ENCODE measurements at regions not wholly inside any gene's neighbourhood (a gene's known extent, or its start where the extent isn't known, plus 50 kb on each side); places are given as distances from the start of the nearest gene placed in this dataset.

- H4K20me1 ChIP-seq (ENCODE audit: insufficient read depth, low read length): no peaks in the 10 kb centered on the region
- H3K4me1 ChIP-seq (ENCODE audit: insufficient read depth, low read length, severe bottlenecking): no peaks in the 10 kb centered on the region
- H3K4me2 ChIP-seq (ENCODE audit: low read length): no peak overlapping the region
- H3K9me3 ChIP-seq (ENCODE audit: low read length): no peaks in the 10 kb centered on the region
- TF ChIP-seq CTCF (IDR thresholded peaks at IDR 0.05; ENCODE audit: low read length) (no peak), EZH2 (IDR thresholded peaks at IDR 0.05; ENCODE audit: borderline replicate concordance, low read length) (no peak)
- no peaks in the 10 kb centered on the region for H3K79me2 ChIP-seq (ENCODE audit: insufficient read depth, low read length)
- no peak overlapping the region for H2AFZ ChIP-seq (ENCODE audit: low read length)
- no peaks in the 10 kb centered on the region for H3K36me3 ChIP-seq (ENCODE audit: insufficient read depth, low read length)
- H3K9ac ChIP-seq (ENCODE audit: low read length): no peak overlapping the region
- H3K4me3 ChIP-seq (ENCODE audit: low read depth, low read length, poor library complexity, severe bottlenecking): no peak overlapping the region
- no peaks in the 10 kb centered on the region for H3K27me3 ChIP-seq (ENCODE audit: insufficient read depth, low read length)
- no peak overlapping the region for H3K27ac ChIP-seq (ENCODE audit: low read depth, low read length, poor library complexity, severe bottlenecking)
- H3K9me2 ChIP-seq (ENCODE audit: low read depth, low read length): no peaks in the 10 kb centered on the region
- no peaks in the 10 kb centered on the region for H3F3A ChIP-seq (ENCODE audit: insufficient read depth, low read length)
These were observed 51.4 kb upstream of the ACTRT2 start for GRCh38 chr1:2969845-2970291.

GRCh38 chr1:2970311-2971071 lies 50.8 kb upstream of the ACTRT2 start:
- Histone ChIP-seq H2AFZ (ENCODE audit: low read length) (no peak overlapping the region), H3K9me2 (ENCODE audit: low read depth, low read length) (no peaks in the 10 kb centered on the region), H3K36me3 (ENCODE audit: insufficient read depth, low read length) (no peaks in the 10 kb centered on the region), H3K27me3 (ENCODE audit: insufficient read depth, low read length) (no peaks in the 10 kb centered on the region), H3K4me3 (ENCODE audit: low read depth, low read length, poor library complexity, severe bottlenecking) (no peak overlapping the region), H3K9me3 (ENCODE audit: low read length) (no peaks in the 10 kb centered on the region), H3K4me2 (ENCODE audit: low read length) (no peak overlapping the region), H3K9ac (ENCODE audit: low read length) (no peak overlapping the region), H3K79me2 (ENCODE audit: insufficient read depth, low read length) (no peaks in the 10 kb centered on the region), H4K20me1 (ENCODE audit: insufficient read depth, low read length) (no peaks in the 10 kb centered on the region), H3K4me1 (ENCODE audit: insufficient read depth, low read length, severe bottlenecking) (no peaks in the 10 kb centered on the region), H3F3A (ENCODE audit: insufficient read depth, low read length) (no peaks in the 10 kb centered on the region), H3K27ac (ENCODE audit: low read depth, low read length, poor library complexity, severe bottlenecking) (no peak overlapping the region)
- TF ChIP-seq EZH2 (IDR thresholded peaks at IDR 0.05; ENCODE audit: borderline replicate concordance, low read length): no peak
- no peak for TF ChIP-seq CTCF (IDR thresholded peaks at IDR 0.05; ENCODE audit: low read length)

- H4K20me1 ChIP-seq (ENCODE audit: insufficient read depth, low read length): no peaks in the 10 kb centered on the region
- no peaks in the 10 kb centered on the region for H3K27me3 ChIP-seq (ENCODE audit: insufficient read depth, low read length)
- H2AFZ ChIP-seq (ENCODE audit: low read length): no peak overlapping the region
- no peak overlapping the region for H3K9ac ChIP-seq (ENCODE audit: low read length)
- H3K27ac ChIP-seq (ENCODE audit: low read depth, low read length, poor library complexity, severe bottlenecking): no peak overlapping the region
- no peaks in the 10 kb centered on the region for H3K79me2 ChIP-seq (ENCODE audit: insufficient read depth, low read length)
- TF ChIP-seq CTCF (IDR thresholded peaks at IDR 0.05; ENCODE audit: low read length) (no peak), EZH2 (IDR thresholded peaks at IDR 0.05; ENCODE audit: borderline replicate concordance, low read length) (no peak)
- no peak overlapping the region for H3K4me2 ChIP-seq (ENCODE audit: low read length)
- no peaks in the 10 kb centered on the region for H3K9me3 ChIP-seq (ENCODE audit: low read length)
- no peaks in the 10 kb centered on the region for H3F3A ChIP-seq (ENCODE audit: insufficient read depth, low read length)
- no peaks in the 10 kb centered on the region for H3K9me2 ChIP-seq (ENCODE audit: low read depth, low read length)
- H3K4me3 ChIP-seq (ENCODE audit: low read depth, low read length, poor library complexity, severe bottlenecking): no peak overlapping the region
- H3K4me1 ChIP-seq (ENCODE audit: insufficient read depth, low read length, severe bottlenecking): no peaks in the 10 kb centered on the region
- H3K36me3 ChIP-seq (ENCODE audit: insufficient read depth, low read length): no peaks in the 10 kb centered on the region
These were observed 50.2 kb upstream of the ACTRT2 start for GRCh38 chr1:2971101-2971501.

Data from OCI-LY1 (cell line).